ENCODE measurements at regions not wholly inside any gene's neighbourhood (a gene's known extent, or its start where the extent isn't known, plus 50 kb on each side); places are given as distances from the start of the nearest gene placed in this dataset.

- no peak for TF ChIP-seq GATA2 (IDR thresholded peaks at IDR 0.05; ENCODE audit: low read depth, low read length)
- no peak for TF ChIP-seq GATA3 (IDR thresholded peaks at IDR 0.05; ENCODE audit: low read depth, low read length)
These were observed 159.0 kb upstream of the ARID2 start for GRCh38 chr12:45570501-45570900.
